PFSK-1 (cell line): ENCODE measurements at regions not wholly inside any gene's neighbourhood (a gene's known extent, or its start where the extent isn't known, plus 50 kb on each side); places are given as distances from the start of the nearest gene placed in this dataset.

Source experiments
- FOXP2 ChIP-seq: optimal IDR thresholded peaks from 2 replicates; pipeline ENCODE3; 2011; ENCODE audit warnings: borderline replicate concordance, control low read depth, inconsistent platforms; ENCODE audit not compliant: insufficient read depth; ENCODE audit errors: extremely low read length, extremely low read depth
- POLR2AphosphoS5 ChIP-seq: IDR thresholded peaks from 2 replicates; pipeline ENCODE4 v1.6.1; 2012; ENCODE audit warnings: low read depth, mild to moderate bottlenecking, control low read depth, low read length, moderate library complexity
- SIN3A ChIP-seq: IDR thresholded peaks from 2 replicates; pipeline ENCODE4 v1.6.1; 2012; ENCODE audit warnings: mild to moderate bottlenecking, low read length, moderate library complexity, borderline replicate concordance; ENCODE audit not compliant: insufficient read depth
- TAF1 ChIP-seq: IDR thresholded peaks from 2 replicates; pipeline ENCODE4 v1.6.1; 2012; ENCODE audit warnings: low read length, control low read depth, borderline replicate concordance; ENCODE audit not compliant: insufficient read depth
- TF ChIP-seq, protein P1 (sequence below), 2 experiments: IDR thresholded peaks; 2 replicates each; pipeline versions ENCODE4 v1.6.1 to v1.8.0; 2011 to 2012; ENCODE audit warnings: low read depth in 2 of 2, low read length in 2 of 2, control low read depth in 1 of 2, inconsistent platforms in 1 of 2, mild to moderate bottlenecking in 1 of 2, moderate library complexity in 1 of 2; ENCODE audit not compliant: insufficient read depth in 1 of 2

- no peak for TF ChIP-seq TAF1
- no peak for TF ChIP-seq FOXP2
- no peak for TF ChIP-seq POLR2AphosphoS5
- TF ChIP-seq, protein P1, sequence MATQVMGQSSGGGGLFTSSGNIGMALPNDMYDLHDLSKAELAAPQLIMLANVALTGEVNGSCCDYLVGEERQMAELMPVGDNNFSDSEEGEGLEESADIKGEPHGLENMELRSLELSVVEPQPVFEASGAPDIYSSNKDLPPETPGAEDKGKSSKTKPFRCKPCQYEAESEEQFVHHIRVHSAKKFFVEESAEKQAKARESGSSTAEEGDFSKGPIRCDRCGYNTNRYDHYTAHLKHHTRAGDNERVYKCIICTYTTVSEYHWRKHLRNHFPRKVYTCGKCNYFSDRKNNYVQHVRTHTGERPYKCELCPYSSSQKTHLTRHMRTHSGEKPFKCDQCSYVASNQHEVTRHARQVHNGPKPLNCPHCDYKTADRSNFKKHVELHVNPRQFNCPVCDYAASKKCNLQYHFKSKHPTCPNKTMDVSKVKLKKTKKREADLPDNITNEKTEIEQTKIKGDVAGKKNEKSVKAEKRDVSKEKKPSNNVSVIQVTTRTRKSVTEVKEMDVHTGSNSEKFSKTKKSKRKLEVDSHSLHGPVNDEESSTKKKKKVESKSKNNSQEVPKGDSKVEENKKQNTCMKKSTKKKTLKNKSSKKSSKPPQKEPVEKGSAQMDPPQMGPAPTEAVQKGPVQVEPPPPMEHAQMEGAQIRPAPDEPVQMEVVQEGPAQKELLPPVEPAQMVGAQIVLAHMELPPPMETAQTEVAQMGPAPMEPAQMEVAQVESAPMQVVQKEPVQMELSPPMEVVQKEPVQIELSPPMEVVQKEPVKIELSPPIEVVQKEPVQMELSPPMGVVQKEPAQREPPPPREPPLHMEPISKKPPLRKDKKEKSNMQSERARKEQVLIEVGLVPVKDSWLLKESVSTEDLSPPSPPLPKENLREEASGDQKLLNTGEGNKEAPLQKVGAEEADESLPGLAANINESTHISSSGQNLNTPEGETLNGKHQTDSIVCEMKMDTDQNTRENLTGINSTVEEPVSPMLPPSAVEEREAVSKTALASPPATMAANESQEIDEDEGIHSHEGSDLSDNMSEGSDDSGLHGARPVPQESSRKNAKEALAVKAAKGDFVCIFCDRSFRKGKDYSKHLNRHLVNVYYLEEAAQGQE (IDR thresholded peaks at IDR 0.05; ENCODE audit: insufficient read depth in 1 of 2, low read depth in 2 of 2, low read length in 2 of 2), result no peak
- no peak for TF ChIP-seq SIN3A
Measured at GRCh38 chr6:86251106-86251505, 608.4 kb upstream of the SYNCRIP start.

DNA sequence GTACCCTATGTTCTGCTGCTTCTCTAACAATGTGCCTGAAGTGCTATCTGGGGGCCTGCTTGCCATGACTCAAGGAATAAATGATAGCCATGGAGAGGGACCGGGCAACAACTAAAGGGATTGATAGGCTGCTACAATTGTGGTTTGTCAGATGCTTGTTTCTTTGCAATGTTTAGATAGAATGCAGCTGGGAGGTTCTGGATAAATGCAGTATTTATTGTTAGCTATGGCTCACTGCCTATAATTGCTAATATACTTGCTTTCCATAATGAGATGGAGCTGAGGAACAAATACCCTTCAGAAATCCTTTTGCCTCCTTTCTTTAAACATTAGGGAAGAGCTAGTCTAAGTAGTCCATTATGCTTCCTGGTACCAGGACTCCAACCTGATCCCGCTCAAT is 575.2 kb upstream of the SYNCRIP start:
- no peak for TF ChIP-seq TAF1
- no peak for TF ChIP-seq SIN3A
- TF ChIP-seq, protein P1 (IDR thresholded peaks at IDR 0.05; ENCODE audit: insufficient read depth in 1 of 2, low read depth in 2 of 2, low read length in 2 of 2), result no peak

DNA sequence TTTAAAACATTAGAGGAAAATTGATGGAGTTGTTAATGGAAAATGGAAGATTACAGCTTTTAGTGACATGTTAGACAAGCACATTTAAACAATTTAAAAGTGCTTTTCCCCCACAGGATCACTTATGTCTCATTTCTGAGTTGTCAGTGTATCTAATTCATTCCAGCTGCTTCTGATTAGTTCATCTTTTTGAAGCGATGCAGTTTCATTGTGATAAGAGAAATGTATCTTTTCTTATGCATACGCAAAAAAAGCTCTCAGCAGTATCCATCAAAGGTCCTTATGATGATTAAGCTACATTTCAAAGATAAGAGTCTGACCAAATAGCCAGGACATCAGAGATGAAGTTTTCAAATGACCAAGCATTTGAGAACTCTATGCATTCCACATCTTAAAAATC is 572.6 kb upstream of the SYNCRIP start:
- TF ChIP-seq TAF1, result no peak
- TF ChIP-seq SIN3A, result no peak
- no peak for TF ChIP-seq POLR2AphosphoS5
- TF ChIP-seq, protein P1 (IDR thresholded peaks at IDR 0.05; ENCODE audit: insufficient read depth in 1 of 2, low read depth in 2 of 2, low read length in 2 of 2), result no peak
- no peak for TF ChIP-seq FOXP2

- TF ChIP-seq, protein P1 (IDR thresholded peaks at IDR 0.05; ENCODE audit: insufficient read depth in 1 of 2, low read depth in 2 of 2, low read length in 2 of 2), result no peak
- no peak for TF ChIP-seq TAF1
- no peak for TF ChIP-seq FOXP2
- TF ChIP-seq SIN3A, result no peak
- TF ChIP-seq POLR2AphosphoS5, result no peak
Measured at GRCh38 chr6:86205980-86206379, 563.3 kb upstream of the SYNCRIP start.

GRCh38 chr6:86203044-86203443 is 560.4 kb upstream of the SYNCRIP start:
- TF ChIP-seq, protein P1 (IDR thresholded peaks at IDR 0.05; ENCODE audit: insufficient read depth in 1 of 2, low read depth in 2 of 2, low read length in 2 of 2), result no peak
- TF ChIP-seq POLR2AphosphoS5 (no peak), SIN3A (no peak), TAF1 (no peak), FOXP2 (no peak)
